H9 (cell line): ENCODE measurements at regions not wholly inside any gene's neighbourhood (a gene's known extent, or its start where the extent isn't known, plus 50 kb on each side); places are given as distances from the start of the nearest gene placed in this dataset.

Experiments
- DNase-seq: peaks from one replicate; pipeline ENCODE4 v3.0.0-alpha.2; 2017
- H2AFZ ChIP-seq: one replicate; pipeline ENCODE4 v1.6.1; 2013; ENCODE audit warnings: mild to moderate bottlenecking, low read length, control low read depth, moderate library complexity
- H2AK5ac ChIP-seq: 2 replicates; pipeline ENCODE4 v1.6.1; 2013; ENCODE audit warnings: low read length, control low read depth, mixed read lengths; ENCODE audit not compliant: insufficient read length
- H2BK120ac ChIP-seq: one replicate; pipeline ENCODE4 v1.6.1; 2013; ENCODE audit warnings: low read depth, mild to moderate bottlenecking, low read length, control low read depth, inconsistent platforms; ENCODE audit not compliant: poor library complexity, severe bottlenecking
- H2BK12ac ChIP-seq: 2 replicates; pipeline ENCODE4 v1.6.1; 2013; ENCODE audit warnings: low read length, control low read depth, mixed read lengths, low read depth; ENCODE audit not compliant: insufficient read length
- H2BK15ac ChIP-seq: 2 replicates; pipeline ENCODE4 v1.6.1; 2013; ENCODE audit warnings: low read depth, low read length, control low read depth
- H2BK20ac ChIP-seq: one replicate; pipeline ENCODE4 v1.6.1; 2013; ENCODE audit warnings: low read depth, mild to moderate bottlenecking, low read length, control low read depth, inconsistent platforms; ENCODE audit not compliant: poor library complexity, severe bottlenecking
- H2BK5ac ChIP-seq: 2 replicates; pipeline ENCODE4 v1.6.1; 2013; ENCODE audit warnings: low read length, control low read depth, mixed read lengths; ENCODE audit not compliant: insufficient read length
- H3K14ac ChIP-seq: 2 replicates; pipeline ENCODE4 v1.6.1; 2013; ENCODE audit warnings: low read length, control low read depth; ENCODE audit not compliant: insufficient read depth
- H3K18ac ChIP-seq: 2 replicates; pipeline ENCODE4 v1.6.1; 2013; ENCODE audit warnings: low read depth, mild to moderate bottlenecking, mixed read lengths, low read length, control low read depth; ENCODE audit not compliant: insufficient read length
- H3K23ac ChIP-seq: 2 replicates; pipeline ENCODE4 v1.6.1; 2013; ENCODE audit warnings: low read length, control low read depth, mixed read lengths, low read depth; ENCODE audit not compliant: insufficient read length
- H3K23me2 ChIP-seq: 2 replicates; pipeline ENCODE4 v1.6.1; 2013; ENCODE audit warnings: low read depth, mild to moderate bottlenecking, mixed read lengths, low read length, control low read depth; ENCODE audit not compliant: insufficient read length, poor library complexity, severe bottlenecking
- H3K27ac ChIP-seq: 2 replicates; pipeline ENCODE4 v1.5.1; 2013; ENCODE audit warnings: low read length, control low read depth, mixed read lengths, low read depth; ENCODE audit not compliant: insufficient read length
- H3K27me3 ChIP-seq: 2 replicates; pipeline ENCODE4 v1.6.1; 2013; ENCODE audit warnings: low read length, control low read depth, inconsistent platforms; ENCODE audit not compliant: insufficient read depth
- H3K4ac ChIP-seq: 2 replicates; pipeline ENCODE4 v1.6.1; 2013; ENCODE audit warnings: low read depth, mild to moderate bottlenecking, control low read depth, inconsistent platforms, low read length, moderate library complexity
- H3K4me1 ChIP-seq: 2 replicates; pipeline ENCODE4 v1.6.1; 2013; ENCODE audit warnings: low read length, control low read depth, inconsistent platforms; ENCODE audit not compliant: insufficient read depth
- H3K4me2 ChIP-seq: 2 replicates; pipeline ENCODE4 v1.6.1; 2013; ENCODE audit warnings: low read length, control low read depth, mixed read lengths; ENCODE audit not compliant: insufficient read length, insufficient read depth
- H3K56ac ChIP-seq: 2 replicates; pipeline ENCODE4 v1.6.1; 2013; ENCODE audit warnings: low read depth, mild to moderate bottlenecking, mixed read lengths, low read length, control low read depth; ENCODE audit not compliant: insufficient read length
- H3K79me1 ChIP-seq: 2 replicates; pipeline ENCODE4 v1.6.1; 2013; ENCODE audit warnings: low read depth, mild to moderate bottlenecking, moderate library complexity, low read length, control low read depth, inconsistent platforms; ENCODE audit not compliant: insufficient read depth, poor library complexity, severe bottlenecking
- H3K79me2 ChIP-seq: 2 replicates; pipeline ENCODE4 v1.6.1; 2013; ENCODE audit warnings: low read length, control low read depth, inconsistent platforms; ENCODE audit not compliant: insufficient read depth
- H3K9ac ChIP-seq: 2 replicates; pipeline ENCODE4 v1.6.1; 2013; ENCODE audit warnings: low read length, control low read depth, mixed read lengths; ENCODE audit not compliant: insufficient read length; ENCODE audit errors: extremely low read depth
- H3K9me3 ChIP-seq: one replicate; pipeline ENCODE4 v1.6.1; 2013; ENCODE audit warnings: low read depth, low read length, inconsistent platforms; ENCODE audit not compliant: control insufficient read depth
- H3T11ph ChIP-seq: one replicate; pipeline ENCODE4 v1.6.1; 2013; ENCODE audit warnings: mild to moderate bottlenecking, low read length, control low read depth, inconsistent platforms
- H4K20me1 ChIP-seq: one replicate; pipeline ENCODE4 v1.6.1; 2013; ENCODE audit not compliant: control insufficient read depth, insufficient read length, insufficient read depth
- H4K5ac ChIP-seq: 2 replicates; pipeline ENCODE4 v1.6.1; 2013; ENCODE audit warnings: low read depth, mild to moderate bottlenecking, mixed read lengths, low read length, control low read depth; ENCODE audit not compliant: insufficient read length
- H4K8ac ChIP-seq: replicated peaks from 2 replicates; pipeline ENCODE4 v1.6.1; 2013; ENCODE audit warnings: low read length, control low read depth, mixed read lengths, low read depth; ENCODE audit not compliant: insufficient read length
- H4K91ac ChIP-seq: 2 replicates; pipeline ENCODE4 v1.6.1; 2013; ENCODE audit warnings: low read depth, mild to moderate bottlenecking, moderate library complexity, mixed read lengths, low read length, control low read depth; ENCODE audit not compliant: insufficient read length
- H3K27ac Mint-ChIP-seq, 3 experiments: 2 replicates in 2 of 3; 3 replicates in 1 of 3; pipeline ENCODE4 v1.8.0; 2020 to 2021; ENCODE audit warnings: mixed read lengths in 3 of 3, mild to moderate bottlenecking in 1 of 3, moderate library complexity in 1 of 3
- H3K27me3 Mint-ChIP-seq: 2 replicates; pipeline ENCODE4 v1.8.0; 2021; ENCODE audit warnings: low read depth, mild to moderate bottlenecking, moderate library complexity, mixed read lengths
- H3K36me3 Mint-ChIP-seq, 3 experiments: 2 replicates in 2 of 3; 3 replicates in 1 of 3; pipeline ENCODE4 v1.8.0; 2020 to 2021; ENCODE audit warnings: low read depth in 3 of 3, mixed read lengths in 3 of 3; ENCODE audit not compliant: insufficient read depth in 1 of 3
- H3K4me1 Mint-ChIP-seq, 2 experiments: 2 replicates each; pipeline ENCODE4 v1.8.0; 2020; ENCODE audit warnings: mixed read lengths in 2 of 2
- H3K4me3 Mint-ChIP-seq, 2 experiments: 2 replicates in 1 of 2; 3 replicates in 1 of 2; pipeline ENCODE4 v1.8.0; 2020 to 2021; ENCODE audit warnings: mild to moderate bottlenecking in 2 of 2, mixed read lengths in 2 of 2, moderate library complexity in 1 of 2
- H3K9me3 Mint-ChIP-seq, 2 experiments: 2 replicates in 1 of 2; 3 replicates in 1 of 2; pipeline ENCODE4 v1.8.0; 2020; ENCODE audit warnings: mild to moderate bottlenecking in 2 of 2, mixed read lengths in 2 of 2, moderate library complexity in 1 of 2
- CTCF ChIP-seq: fragments of 200-600 bp; sonication (generic); conservative IDR thresholded peaks from 3 replicates; pipeline ENCODE4 v1.8.0; 2021; ENCODE audit warnings: antibody characterized with exemption, mild to moderate bottlenecking
- WGBS: extraction: QIAGEN DNeasy Blood & Tissue Kit; methylation state at CpG from one replicate; pipeline ENCODE4 v1.1.7; 2013; ENCODE audit warnings: missing lambda C conversion rate, low lambda C conversion rate, mixed read lengths; ENCODE audit not compliant: insufficient read length; ENCODE audit errors: extremely low coverage; 5-methylcytosine and 5-hydroxymethylcytosine counted together

- Histone ChIP-seq H3K4me2 (no peak overlapping the region), H4K20me1 (no peaks in the 10 kb centered on the region), H2BK12ac (no peak overlapping the region), H4K8ac (no peak overlapping the region), H3K4me1 (no peaks in the 10 kb centered on the region), H3T11ph (no peak overlapping the region), H3K14ac (no peak overlapping the region), H4K91ac (no peak overlapping the region), H3K56ac (no peak overlapping the region), H2BK120ac (no peak overlapping the region), H2AK5ac (no peak overlapping the region), H3K4ac (no peak overlapping the region), H2AFZ (no peak overlapping the region), H3K18ac (no peak overlapping the region), H3K23me2 (no peaks in the 10 kb centered on the region), H3K79me1 (no peaks in the 10 kb centered on the region), H3K27ac (no peak overlapping the region), H3K27me3 (no peaks in the 10 kb centered on the region), H2BK5ac (no peak overlapping the region), H4K5ac (no peak overlapping the region), H2BK20ac (no peak overlapping the region), H3K79me2 (no peaks in the 10 kb centered on the region), H3K23ac (no peak overlapping the region), H3K9me3 (no peaks in the 10 kb centered on the region), H2BK15ac (no peak overlapping the region), H3K9ac (no peak overlapping the region)
- Mint-ChIP-seq H3K4me1 (no peaks in the 10 kb centered on the region), H3K27me3 (no peaks in the 10 kb centered on the region), H3K4me3 (no peak overlapping the region), H3K36me3 (no peaks in the 10 kb centered on the region), H3K9me3 (no peaks in the 10 kb centered on the region), H3K27ac (no peak overlapping the region)
- TF ChIP-seq CTCF, result no peak
- WGBS, result no CpG with 5 or more reads among the region's 3 CpGs
- no peak for DNase-seq
Measured at GRCh38 chr3:148428862-148429605, 268.7 kb upstream of the AGTR1 start.
